ENCODE measurements at regions not wholly inside any gene's neighbourhood (a gene's known extent, or its start where the extent isn't known, plus 50 kb on each side); places are given as distances from the start of the nearest gene placed in this dataset.

DNA sequence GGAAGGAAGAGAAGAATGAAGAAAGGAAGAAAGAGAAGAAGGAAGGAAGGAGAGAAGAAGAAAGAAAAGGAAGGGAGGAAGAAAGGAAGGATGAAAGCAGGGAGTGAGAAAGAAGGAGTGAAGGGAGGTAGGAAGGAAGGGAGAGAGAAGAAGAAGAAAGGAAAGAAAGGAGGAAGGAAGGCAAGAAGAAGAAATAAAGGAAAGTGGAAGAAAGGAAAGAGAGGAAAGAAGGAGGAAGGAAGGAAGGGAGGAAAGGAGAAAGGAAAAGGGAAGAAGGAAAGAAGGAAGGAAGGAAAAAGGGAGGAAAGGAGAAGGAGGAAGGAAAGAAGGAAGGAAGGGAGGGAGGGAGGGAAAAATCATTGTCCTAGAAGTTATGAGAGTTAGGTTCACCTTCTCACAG is 696.6 kb upstream of the TMEM132C start:
- Mint-ChIP-seq H3K27ac (no peak overlapping the region), H3K9me3 (no peaks in the 10 kb centered on the region), H3K4me1 (ENCODE audit: low read depth) (peaks cover 22% of the 10 kb centered on the region), H3K4me3 (no peak overlapping the region; the same call in 1 of the 2 replicates), H3K36me3 (ENCODE audit: low read depth) (0 out of 2 replicates have a peak, but pooled peaks cover under 1% of the 10 kb centered on the region), H3K27me3 (ENCODE audit: insufficient read depth) (peaks cover 12% of the 10 kb centered on the region)
- TF ChIP-seq, protein P1, sequence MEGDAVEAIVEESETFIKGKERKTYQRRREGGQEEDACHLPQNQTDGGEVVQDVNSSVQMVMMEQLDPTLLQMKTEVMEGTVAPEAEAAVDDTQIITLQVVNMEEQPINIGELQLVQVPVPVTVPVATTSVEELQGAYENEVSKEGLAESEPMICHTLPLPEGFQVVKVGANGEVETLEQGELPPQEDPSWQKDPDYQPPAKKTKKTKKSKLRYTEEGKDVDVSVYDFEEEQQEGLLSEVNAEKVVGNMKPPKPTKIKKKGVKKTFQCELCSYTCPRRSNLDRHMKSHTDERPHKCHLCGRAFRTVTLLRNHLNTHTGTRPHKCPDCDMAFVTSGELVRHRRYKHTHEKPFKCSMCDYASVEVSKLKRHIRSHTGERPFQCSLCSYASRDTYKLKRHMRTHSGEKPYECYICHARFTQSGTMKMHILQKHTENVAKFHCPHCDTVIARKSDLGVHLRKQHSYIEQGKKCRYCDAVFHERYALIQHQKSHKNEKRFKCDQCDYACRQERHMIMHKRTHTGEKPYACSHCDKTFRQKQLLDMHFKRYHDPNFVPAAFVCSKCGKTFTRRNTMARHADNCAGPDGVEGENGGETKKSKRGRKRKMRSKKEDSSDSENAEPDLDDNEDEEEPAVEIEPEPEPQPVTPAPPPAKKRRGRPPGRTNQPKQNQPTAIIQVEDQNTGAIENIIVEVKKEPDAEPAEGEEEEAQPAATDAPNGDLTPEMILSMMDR (IDR thresholded peaks at IDR 0.05): no peak
- DNase-seq: no peak

DNA sequence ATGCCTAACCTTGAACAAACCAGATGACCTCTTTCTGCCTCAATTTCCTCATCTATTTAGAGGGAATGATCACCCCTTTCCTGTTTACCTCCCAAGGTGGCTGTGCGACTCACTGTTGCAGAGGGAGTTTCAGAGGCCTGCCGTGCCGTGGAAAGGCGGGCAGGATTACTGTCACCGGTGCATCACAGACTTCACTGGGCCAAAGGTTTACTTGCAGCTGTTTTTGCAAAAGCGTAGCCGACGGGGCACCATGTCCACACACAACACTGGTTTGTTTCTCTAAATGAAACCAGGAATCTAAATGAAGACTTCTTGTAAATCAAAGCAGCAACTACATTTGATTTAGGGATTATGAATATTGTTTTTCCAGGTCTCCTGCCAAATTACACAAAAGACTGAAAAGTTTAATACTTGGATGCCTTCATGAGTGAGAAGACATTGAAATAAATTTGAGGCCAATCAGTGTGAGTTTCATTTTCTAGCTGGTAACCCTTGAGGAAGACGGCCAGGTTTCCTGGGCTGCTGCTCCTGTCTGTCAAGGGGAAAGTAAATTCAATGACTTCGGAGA is 696.1 kb upstream of the TMEM132C start:
- no peak overlapping the region for H3K27ac Mint-ChIP-seq
- TF ChIP-seq, protein P1 (IDR thresholded peaks at IDR 0.05): no peak
- peak overlapping the region; percentile 55; the same call in 1 of the 2 replicates for H3K4me3 Mint-ChIP-seq
- no peak for DNase-seq
- H3K27me3 Mint-ChIP-seq (ENCODE audit: insufficient read depth): peaks cover 10% of the 10 kb centered on the region
- peaks cover 22% of the 10 kb centered on the region for H3K4me1 Mint-ChIP-seq (ENCODE audit: low read depth)
- no peaks in the 10 kb centered on the region for H3K9me3 Mint-ChIP-seq
- no peaks in the 10 kb centered on the region for H3K36me3 Mint-ChIP-seq (ENCODE audit: low read depth)

DNA sequence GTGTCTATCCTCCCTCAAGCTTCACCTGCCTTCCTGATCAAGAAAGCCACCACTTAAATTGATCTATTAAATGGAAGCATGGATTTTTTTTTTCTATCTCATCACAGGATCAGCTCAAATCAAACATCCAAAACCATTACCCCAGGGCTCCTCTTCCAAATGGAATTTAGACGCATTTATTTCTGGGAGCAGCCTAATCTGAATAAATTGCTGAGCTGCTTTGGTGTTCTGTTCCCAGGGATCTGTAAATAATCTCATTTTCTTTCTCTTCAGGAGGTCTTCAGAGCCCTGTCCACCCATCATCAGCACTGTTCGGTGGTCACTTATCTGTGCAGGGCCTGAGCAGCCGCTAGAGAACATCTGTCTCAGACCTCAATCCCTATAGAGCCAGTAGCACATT is 695.4 kb upstream of the TMEM132C start:
- TF ChIP-seq, protein P1 (IDR thresholded peaks at IDR 0.05): no peak
- no peaks in the 10 kb centered on the region for H3K36me3 Mint-ChIP-seq (ENCODE audit: low read depth)
- H3K27me3 Mint-ChIP-seq (ENCODE audit: insufficient read depth): peaks cover 9% of the 10 kb centered on the region
- DNase-seq: no peak
- H3K4me3 Mint-ChIP-seq: peak overlapping the region; percentile 55; the same call in 1 of the 2 replicates
- peaks cover 22% of the 10 kb centered on the region for H3K4me1 Mint-ChIP-seq (ENCODE audit: low read depth)
- no peaks in the 10 kb centered on the region for H3K9me3 Mint-ChIP-seq
- no peak overlapping the region for H3K27ac Mint-ChIP-seq

DNA sequence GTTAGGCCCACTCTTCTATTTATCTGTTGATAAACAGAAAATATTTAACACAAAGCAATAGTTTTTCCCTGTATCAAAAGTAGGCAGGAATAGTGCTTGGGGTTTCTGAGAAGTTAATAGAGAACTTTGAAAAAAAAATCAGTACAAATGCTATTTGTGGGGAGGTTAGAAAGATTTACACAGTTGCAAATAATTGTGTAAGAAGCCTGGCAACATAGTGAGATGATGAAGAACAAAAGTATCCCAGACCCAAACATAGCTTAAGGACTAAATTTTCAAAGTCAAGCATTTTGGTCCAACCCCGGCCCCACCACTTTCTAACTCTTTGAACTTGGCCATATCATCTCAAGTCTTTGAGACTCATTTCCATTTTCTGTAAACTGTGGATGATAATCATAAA is 687.5 kb upstream of the TMEM132C start:
- no peak for DNase-seq
- peaks cover 25% of the 10 kb centered on the region for H3K4me1 Mint-ChIP-seq (ENCODE audit: low read depth)
- H3K36me3 Mint-ChIP-seq (ENCODE audit: low read depth): no peaks in the 10 kb centered on the region
- H3K27ac Mint-ChIP-seq: no peak overlapping the region
- no peaks in the 10 kb centered on the region for H3K9me3 Mint-ChIP-seq
- TF ChIP-seq, protein P1 (IDR thresholded peaks at IDR 0.05): no peak
- no peak overlapping the region for H3K4me3 Mint-ChIP-seq
- no peaks in the 10 kb centered on the region for H3K27me3 Mint-ChIP-seq (ENCODE audit: insufficient read depth)

DNA sequence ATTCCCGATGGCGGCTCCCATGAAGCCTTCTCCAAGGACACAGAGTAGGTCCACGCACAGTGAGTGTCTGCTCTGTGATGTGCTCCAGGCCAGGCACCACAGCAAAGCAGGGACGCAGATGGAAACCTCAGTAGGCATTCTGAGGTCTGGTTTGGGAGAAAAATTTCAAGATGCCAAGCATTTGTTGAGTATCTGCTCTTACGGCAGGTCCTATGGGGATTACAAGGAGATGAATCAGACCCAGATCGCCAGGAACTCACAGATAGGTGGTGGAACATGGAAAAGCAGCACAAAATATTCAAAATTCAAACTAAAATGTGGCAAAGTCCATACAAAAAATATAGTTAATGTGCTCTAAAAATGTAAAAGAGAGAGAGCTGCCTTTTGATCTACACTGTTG is 684.9 kb upstream of the TMEM132C start:
- Mint-ChIP-seq H3K9me3 (peaks cover 5% of the 10 kb centered on the region; the same call in 1 of the 2 replicates), H3K27ac (no peak overlapping the region), H3K4me3 (no peak overlapping the region), H3K36me3 (ENCODE audit: low read depth) (peaks cover 7% of the 10 kb centered on the region; the same call in 1 of the 2 replicates), H3K27me3 (ENCODE audit: insufficient read depth) (no peaks in the 10 kb centered on the region; the same call in 1 of the 2 replicates), H3K4me1 (ENCODE audit: low read depth) (peaks cover 24% of the 10 kb centered on the region)
- TF ChIP-seq, protein P1 (IDR thresholded peaks at IDR 0.05): no peak
- DNase-seq: no peak
